GM10266 (cell line): ENCODE measurements at regions not wholly inside any gene's neighbourhood (a gene's known extent, or its start where the extent isn't known, plus 50 kb on each side); places are given as distances from the start of the nearest gene placed in this dataset.

Experiments
- DNase-seq: peaks from one replicate; pipeline ENCODE4 v3.0.0; 2012; ENCODE audit errors: extremely low spot score
- CTCF ChIP-seq: IDR thresholded peaks from 2 replicates; pipeline ENCODE4 v1.5.1; 2012; ENCODE audit warnings: mild to moderate bottlenecking, low read depth; ENCODE audit not compliant: control insufficient read depth, insufficient read depth; ENCODE audit errors: missing control alignments

DNA sequence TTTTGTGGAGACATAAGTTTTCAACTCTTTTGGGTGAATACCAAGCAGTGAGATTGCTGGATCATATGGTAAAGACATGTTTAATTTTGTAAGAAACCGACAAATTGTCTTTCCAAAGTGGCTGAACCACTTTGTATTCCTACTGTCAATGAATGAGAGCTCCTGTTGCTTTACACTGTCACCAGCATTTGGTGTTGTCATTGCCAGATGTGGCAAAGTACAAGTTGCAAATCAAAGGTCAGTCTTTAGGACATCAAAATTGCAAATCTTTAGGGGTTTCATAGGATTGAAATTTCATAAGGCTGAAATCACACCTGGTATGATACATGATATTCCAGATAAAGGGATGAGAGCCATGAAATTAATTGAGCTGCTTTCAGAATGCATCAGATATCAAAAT is 67.7 kb upstream of the ELOVL6 start:
- no peak for TF ChIP-seq CTCF
- DNase-seq, result no peak

GRCh38 chr4:110265001-110265400 is 66.6 kb upstream of the ELOVL6 start:
- no peak for DNase-seq
- no peak for TF ChIP-seq CTCF

DNA sequence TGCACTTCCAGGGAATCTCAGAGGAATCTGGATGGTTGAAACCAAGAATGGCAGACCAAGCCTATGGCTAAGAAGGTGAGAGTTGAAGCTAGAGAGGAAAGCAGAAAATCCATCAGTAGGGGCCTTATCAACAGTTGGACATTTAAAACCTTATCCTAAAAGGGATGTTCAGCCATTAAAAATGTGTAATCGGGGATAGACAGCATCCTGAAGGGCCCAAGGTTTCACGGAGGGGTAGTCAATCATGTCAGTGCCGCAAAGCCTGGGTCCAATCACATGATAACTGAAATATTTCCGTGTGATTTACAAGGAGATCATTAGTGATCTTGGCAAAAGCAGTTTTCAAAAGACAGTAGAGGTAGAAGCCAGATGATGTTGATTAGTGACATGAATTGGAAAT is 61.9 kb upstream of the ELOVL6 start:
- no peak for TF ChIP-seq CTCF

DNA sequence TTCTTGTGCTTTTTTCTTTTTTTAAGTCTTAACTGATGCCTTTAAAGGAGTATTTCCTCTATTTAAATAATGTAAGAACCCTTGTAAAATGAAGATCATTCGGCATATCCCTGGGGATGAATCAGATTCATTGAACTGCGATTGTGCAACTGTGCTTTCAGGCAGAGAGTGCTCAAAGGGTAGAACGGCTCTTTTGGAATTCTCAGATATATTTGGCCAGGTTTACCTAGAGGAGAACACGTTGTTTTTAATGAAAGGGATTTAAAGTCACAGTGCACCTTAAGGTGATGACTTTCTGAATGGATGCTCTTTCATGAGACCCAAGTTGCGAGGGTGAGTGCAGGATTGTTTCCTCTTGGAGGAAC is 51.6 kb upstream of the ELOVL6 start:
- TF ChIP-seq CTCF, result no peak
- DNase-seq, result no peak

More for the DNA sequence above, 61.9 kb upstream of the ELOVL6 start:
- no peak for DNase-seq

- DNase-seq, result no peak
- TF ChIP-seq CTCF, result no peak
These were observed 50.4 kb upstream of the ELOVL6 start for GRCh38 chr4:110248831-110249253.
